GM23338 (cell line): ENCODE measurements at regions not wholly inside any gene's neighbourhood (a gene's known extent, or its start where the extent isn't known, plus 50 kb on each side); places are given as distances from the start of the nearest gene placed in this dataset.

Experiments used
- CREB1 ChIP-seq: fragments of 250-450 bp; sonication (Bioruptor Pico); IDR thresholded peaks from 2 replicates; pipeline ENCODE4 v1.5.0; 2020; ENCODE audit warnings: low read depth, mild to moderate bottlenecking, moderate library complexity
- CTCF ChIP-seq, 2 experiments: fragments of 200-600 bp in 1 of 2; sonication (generic) in 1 of 2; conservative IDR thresholded peaks; 2 replicates each; pipeline versions ENCODE4 v1.5.1 to v1.6.1; 2016 to 2017; ENCODE audit warnings: antibody characterized with exemption in 2 of 2, low read depth in 2 of 2, mild to moderate bottlenecking in 2 of 2, moderate library complexity in 1 of 2
- EZH2 ChIP-seq: fragments of 200-600 bp; sonication (generic); IDR thresholded peaks from one replicate; pipeline ENCODE4 v1.8.0; 2017; ENCODE audit warnings: antibody characterized with exemption, mild to moderate bottlenecking, low read depth; ENCODE audit not compliant: unreplicated experiment
- POLR2AphosphoS5 ChIP-seq: IDR thresholded peaks from 2 replicates; pipeline ENCODE4 v1.6.1; 2016; ENCODE audit warnings: antibody characterized with exemption, low read depth
- ZNF462 ChIP-seq: fragments of 250-450 bp; sonication (Bioruptor Pico); IDR thresholded peaks from 2 replicates; pipeline ENCODE4 v1.5.0; 2020; ENCODE audit warnings: mild to moderate bottlenecking, moderate library complexity

- no peak for TF ChIP-seq CTCF (conservative IDR thresholded peaks at IDR 0.05; ENCODE audit: low read depth in 2 of 2)
- no peak for TF ChIP-seq POLR2AphosphoS5
- TF ChIP-seq EZH2: no peak
- TF ChIP-seq CREB1 (CRISPR knock-in tag): no peak
- no peak for TF ChIP-seq ZNF462 (CRISPR knock-in tag)
Observed at GRCh38 chr3:1515882-1516281, 423.1 kb downstream of the CNTN6 start.
